HG03354 (cell line): ENCODE measurements at regions not wholly inside any gene's neighbourhood (a gene's known extent, or its start where the extent isn't known, plus 50 kb on each side); places are given as distances from the start of the nearest gene placed in this dataset.

Source experiments
- ATAC-seq: cut with Tn5 transposase; IDR thresholded peaks from one replicate; pipeline ENCODE4 v1.9.1; 2021; ENCODE audit warnings: mild to moderate bottlenecking; ENCODE audit not compliant: unreplicated experiment, poor library complexity, severe bottlenecking

DNA sequence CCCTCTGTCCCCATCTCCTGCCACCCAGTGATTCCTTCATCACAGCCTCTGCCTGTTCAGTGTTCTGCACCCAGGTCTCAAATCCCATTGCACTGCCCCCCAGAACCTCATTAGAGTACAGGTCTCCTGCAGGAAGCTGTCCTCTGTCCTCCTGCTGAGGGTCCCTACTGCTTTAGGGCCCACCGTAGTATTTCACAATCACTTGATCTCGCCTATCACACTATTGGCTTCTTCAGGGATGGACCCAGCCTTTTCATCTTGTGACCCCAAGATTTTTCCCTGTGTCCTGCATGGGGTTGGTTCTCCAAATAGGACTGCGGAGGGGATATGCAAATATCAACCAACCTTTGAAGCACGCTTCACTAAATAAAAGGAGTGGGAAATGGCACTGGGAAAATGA, 331.1 kb upstream of the AJAP1 start:
- no peak for ATAC-seq

DNA sequence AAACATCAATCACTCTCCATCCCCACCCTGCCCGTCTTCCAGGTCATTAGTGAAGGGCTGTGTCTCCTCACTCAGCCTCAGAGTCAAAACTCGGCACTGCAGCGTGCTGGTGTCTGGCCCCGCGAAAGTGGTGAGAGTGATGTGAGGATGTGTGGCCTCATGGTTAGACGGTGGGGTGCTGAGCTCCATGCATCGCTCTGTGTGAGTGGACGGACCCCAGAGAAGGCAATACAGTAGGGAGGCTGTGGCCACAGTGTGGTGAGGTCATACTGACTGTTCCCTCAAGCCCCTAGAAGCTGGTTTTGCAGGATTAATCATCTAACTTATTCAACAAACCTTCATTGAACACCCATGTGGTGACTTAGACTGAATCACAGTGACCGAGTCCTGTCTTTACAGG, 329.9 kb upstream of the AJAP1 start:
- no peak for ATAC-seq

DNA sequence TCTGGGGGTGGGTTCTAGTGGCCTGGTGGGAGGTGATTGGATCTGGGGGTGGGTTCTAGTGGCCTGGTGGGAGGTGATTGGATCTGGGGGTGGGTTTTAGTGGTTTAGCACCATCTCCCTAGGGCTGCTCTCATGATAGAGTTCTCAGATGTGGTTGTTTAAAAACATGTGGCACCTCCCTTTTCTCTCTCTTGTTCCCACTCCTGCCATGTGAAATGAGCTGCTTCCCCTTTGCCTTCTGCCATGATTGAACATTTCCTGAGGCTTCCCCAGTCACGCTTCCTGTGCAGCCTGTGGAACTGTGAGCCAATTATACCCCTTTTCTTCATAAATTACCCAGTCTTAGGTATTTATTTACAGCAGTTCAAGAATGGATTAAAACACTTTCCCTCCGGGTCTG, 327.3 kb upstream of the AJAP1 start:
- ATAC-seq = no peak

DNA sequence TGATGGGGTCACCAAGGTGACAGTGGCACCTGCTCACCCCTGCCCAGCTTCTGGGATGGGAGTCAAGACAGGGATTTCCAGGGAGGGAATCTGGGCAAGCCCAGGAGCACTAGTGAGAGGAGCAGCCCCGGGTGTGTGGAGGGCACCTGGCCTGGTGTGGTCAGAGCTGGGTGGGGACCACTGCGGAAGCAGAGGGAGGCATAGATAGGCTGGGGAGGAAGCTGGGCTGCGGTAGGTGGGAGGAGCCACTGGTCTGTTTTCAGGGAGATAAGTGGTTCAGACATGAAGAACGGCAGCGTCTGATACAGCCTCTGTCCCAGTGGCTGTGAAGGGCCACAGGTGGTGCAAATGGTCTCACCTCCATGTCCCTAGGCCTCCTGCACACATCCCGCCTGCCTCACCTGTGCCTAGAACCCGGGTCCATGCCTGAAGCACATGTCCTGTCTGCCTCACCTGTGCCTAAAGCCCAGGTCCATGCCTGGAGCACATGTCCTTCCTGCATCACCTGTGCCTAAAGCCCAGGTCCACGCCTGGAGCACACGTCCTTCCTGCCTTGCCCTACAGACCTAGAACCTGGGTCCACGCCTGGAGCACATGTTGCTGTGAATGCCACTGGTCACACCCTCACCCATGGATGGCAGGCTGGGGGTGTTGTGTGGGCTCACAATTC, 325.9 kb upstream of the AJAP1 start:
- ATAC-seq = no peak

DNA sequence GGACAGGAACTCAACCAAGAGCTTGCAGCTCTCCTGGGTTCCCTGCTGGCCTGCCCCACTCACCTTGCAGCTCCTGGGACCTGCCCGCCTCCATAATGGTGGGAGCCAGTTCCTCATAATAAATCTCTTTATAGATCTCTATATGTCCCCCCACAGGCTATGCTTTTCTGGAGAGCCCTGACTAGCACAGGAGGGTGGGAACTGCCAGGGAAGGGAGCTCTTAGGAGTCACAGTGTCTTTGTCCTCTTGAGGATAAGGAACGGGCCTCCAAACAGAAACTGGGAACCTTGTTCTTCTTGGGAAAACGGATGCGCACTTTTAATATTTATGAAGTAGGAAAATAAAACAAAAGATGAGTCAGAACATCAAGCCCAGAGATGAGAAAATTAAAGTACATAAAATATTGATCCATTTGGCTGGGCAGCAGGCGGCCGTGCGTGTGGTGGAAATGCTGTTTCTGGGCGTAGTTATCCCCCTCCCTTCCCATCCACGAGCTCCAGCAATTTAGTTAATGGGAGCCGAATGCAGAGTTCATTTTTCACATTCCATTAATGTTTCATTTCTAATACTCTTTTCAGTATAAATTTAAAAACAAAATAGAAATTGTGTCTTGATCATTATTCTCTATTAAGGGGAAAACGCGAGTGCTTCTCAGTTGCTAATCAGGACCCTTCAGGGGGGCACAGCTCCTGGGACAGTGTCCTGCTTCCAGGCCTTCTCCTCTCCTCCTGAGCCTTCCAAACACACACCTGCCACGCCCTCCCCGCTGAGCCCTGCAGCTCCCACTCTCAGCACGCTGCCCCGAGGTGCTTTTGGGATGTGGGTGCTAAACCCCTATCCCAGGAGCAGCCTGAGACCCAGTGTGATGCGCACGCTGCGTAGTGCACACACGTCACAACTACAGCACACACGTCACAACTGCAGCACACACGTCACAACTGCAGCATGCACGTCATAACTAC, 323.3 kb upstream of the AJAP1 start:
- no peak for ATAC-seq

DNA sequence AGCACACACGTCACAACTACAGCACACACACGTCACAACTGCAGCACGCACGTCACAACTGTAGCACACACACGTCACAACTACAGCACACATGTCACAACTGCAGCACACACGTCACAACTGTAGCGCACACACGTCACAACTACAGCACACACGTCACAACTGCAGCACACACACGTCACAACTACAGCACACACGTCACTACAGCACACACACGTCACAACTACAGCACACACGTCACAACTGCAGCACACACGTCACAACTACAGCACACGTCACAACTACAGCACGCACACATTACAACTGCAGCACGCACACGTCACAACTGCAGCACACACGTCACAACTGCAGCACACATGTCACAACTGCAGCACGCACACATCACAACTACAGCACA, 322.6 kb upstream of the AJAP1 start:
- ATAC-seq = no peak

DNA sequence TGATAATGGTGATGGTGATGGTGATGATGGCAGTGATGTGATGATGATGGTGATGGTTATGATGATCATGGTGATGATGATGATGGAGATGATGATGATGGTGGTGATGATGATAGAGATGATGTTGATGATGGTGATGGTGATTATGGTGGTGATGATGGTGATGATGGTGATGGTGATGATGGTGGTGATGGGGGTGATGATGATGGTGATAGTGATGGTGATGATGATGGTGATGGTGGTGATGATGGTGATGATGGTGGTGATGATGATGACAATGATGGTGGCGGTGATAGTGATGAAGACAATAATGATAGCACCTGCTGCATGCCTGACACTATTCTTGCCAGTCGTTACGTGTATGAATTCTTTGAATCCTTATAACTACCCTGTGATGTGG, 317.9 kb upstream of the AJAP1 start:
- ATAC-seq = no peak

DNA sequence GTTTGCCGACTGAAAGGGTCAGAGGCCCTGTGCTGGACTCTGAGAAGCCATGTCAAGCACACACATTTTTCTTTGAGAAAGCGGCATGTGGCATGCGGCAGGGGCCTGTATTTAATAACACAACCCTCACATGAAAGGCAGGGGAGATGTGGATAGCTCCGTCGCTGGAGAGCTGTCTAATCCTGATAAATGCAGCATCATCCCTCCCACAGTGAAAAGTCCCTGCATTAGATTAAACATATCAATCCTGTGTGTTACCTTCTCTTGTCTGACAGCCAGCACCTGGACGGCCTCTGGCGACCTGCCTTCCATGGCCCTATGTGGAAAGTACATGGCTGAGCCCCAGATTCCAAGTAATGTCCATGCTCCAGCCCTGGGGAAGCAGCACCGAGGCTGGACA, 313.0 kb upstream of the AJAP1 start:
- ATAC-seq = no peak

DNA sequence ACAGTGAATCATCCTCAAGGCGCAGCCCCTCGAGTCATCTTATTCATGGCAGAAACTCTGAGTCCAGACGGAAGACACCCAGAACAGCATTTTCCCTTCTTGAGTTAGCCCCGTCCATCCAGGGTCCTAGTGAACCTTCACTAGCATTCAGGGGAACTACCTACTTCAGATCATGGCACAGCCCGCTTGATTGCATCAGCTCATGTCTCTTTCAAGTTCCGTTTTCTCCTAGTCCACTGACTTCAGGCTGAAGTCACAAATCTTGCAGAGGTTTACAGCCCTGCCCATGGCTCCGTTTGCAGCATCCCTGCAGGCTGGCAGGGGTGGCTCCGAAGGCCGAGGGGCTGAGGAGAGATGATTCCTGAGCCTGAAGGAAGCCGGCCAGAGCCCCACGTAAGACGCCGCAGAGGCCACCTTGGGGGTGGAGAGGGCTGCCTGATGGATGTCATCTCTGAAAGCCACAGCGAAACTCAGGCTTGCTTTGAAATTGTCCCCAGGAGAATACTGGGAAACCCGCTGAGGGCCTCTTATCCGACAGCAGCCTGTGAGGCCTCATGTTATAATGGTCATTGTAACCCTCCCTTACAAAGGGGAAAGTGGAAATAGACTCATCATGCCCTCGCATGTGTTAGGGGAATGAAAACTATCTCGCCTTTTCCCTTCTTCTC, 310.2 kb upstream of the AJAP1 start:
- ATAC-seq = no peak

DNA sequence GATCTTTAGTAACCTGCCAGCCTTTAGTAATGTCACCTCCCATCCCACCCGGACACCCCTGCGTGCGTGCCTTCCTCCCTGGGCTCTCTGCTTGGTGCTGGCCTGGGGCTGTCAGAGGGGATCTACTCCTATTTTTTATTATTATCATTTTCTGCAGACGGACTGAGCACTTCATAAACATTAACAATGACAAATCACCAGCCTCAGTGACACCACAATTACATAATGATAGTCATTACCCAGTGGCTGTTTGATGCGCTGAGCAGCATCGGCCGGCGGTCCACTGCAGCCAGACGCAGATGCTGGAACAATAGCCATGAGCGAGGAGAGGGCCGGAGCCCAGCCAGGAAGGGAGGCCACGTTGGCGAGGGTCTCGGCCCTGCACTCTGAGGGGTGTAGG, 309.3 kb upstream of the AJAP1 start:
- no peak for ATAC-seq

DNA sequence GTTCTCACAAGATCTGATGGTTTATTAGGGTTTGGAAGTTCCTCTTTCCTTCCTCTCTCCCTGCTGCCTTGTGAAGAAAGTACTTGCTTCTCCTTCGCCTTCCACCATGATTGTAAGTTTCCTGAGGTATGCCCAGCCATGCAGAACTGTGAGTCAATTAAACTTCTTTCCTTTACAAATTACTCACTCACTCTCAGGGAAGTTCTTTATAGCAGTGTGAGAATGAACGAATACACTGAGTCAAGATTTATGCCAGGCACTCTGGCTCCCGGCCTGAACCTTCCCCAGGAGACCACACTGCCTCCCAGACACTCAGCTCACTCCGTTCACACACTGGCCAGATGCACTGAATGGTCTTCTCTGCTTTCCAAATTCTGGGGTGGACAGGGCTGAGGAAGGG, 308.3 kb upstream of the AJAP1 start:
- no peak for ATAC-seq

DNA sequence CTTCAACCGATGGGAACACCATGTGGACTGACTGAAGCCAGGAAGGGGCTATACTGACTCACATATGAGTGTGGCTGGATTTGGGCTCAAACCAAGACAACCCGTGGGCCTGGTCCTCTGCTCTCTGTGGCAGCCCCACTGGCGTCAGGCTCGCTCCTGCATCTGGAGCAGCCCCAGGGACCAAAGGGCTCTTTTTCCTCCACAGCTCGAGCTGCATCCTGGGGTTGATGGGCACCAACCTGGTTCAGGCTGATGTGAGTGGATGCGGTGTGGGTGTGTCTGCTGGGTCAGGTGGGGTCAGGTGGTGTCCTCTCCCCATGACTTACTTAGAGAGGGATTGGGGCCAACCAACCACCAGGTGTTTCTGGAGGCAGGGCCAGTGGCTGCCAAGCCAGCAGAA, 303.0 kb upstream of the AJAP1 start:
- no peak for ATAC-seq

DNA sequence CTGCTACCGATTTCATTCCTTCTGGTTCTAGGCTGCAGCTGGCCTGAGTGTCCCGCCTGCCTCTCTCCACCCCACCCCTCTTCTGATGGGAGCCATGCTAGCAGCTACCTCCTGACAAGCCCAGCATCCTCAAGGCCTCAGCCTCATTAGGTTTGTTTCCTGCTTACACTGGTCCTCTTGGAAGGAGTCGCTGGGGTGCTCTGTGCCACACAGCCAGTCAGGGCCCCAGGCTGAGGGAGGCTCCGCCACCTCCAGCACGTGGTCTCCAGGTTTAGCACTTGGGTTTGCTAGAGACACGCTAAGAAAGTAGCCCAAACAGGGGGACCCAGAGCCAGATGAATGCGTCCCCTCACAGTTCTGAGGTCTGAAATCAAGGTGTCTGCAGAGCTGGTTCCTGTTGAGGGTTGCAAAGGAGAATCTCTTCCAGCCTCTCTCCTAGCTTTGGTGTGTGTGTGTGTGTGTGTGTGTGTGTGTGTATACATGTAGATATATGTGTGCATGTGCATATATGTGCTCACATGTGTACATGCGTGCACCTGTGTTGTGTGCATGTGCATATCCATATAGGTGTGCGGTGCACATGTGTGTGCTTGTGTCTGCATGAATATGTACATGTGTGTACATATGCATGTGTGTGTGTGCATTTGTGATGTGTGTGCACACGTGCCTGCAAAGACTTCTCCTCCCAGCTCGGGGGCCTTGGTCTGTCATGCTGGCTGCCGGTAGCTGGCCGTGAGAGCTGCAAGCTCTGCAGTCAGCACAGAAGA, 301.1 kb upstream of the AJAP1 start:
- ATAC-seq = no peak

DNA sequence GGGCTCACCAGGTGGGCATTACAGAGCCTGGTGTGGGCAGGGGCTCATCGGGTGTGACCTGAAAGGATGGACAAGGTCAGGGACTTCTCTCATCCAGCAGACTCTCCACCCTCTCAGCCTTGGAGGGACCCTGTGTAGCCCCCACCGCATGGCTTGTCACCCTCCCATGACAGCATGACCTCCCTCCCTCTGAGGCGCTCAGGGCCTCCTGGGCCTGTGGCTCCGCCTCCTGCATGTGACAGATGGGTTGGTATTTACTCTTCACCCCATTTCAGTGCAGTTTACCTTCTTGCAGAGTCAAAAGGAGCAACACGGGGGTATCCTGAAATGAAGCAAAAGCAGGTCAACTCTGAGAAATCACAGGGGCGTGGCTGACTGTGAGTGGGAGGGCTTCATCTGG, 298.6 kb upstream of the AJAP1 start:
- ATAC-seq = no peak

DNA sequence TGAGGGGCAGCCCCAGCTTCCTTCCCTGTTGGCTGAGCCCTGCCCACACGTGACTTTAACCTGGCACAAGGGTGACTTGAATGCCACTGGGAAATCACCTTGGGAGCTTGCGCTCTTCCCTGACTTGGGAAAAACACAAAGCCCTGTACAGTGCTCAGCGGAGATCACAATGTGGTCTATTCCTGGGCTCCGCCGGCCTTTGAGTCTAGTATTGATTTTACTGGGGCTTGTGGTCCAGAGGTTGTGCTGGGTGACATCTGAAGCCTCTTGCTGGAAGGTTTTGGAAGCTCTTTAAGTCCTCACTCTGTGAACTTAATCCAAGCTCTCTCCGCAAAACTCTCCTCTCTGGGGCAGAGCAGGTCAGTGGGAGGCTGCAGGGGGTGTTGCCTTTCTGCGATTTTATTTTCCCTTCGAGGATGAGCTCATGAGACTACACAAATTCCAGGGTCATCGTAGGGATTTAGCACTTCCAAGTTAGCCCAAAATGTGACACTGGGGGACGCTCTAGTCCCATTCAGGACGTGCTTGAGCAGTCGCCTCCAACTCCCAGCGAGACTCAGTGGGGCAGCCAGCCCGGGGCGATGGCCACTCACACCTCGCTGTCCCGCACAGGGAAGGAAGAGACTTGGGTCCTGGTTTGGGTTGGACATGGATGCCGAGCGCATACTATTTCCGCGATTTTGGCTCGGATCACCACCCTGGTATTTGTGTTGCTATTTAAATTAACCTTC, 291.9 kb upstream of the AJAP1 start:
- no peak for ATAC-seq

DNA sequence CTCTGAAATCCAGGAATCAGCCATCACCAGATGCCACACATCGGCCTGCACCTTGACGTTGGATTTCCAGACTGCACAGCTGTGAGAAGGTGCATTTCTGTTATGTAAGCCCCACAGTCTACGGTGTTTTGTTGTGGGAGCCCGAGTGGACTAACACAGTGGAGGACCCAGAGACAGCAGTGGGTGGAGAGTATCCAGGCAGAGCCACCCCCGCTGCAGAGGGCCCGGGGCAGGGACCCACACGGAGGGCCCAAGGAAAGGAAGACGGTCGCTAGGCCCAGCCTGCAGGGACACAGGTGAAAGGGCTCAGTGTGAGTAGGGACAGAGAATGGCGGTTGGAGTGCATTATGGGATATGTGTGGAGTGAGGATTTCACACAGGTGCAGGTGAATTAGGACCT, 288.3 kb upstream of the AJAP1 start:
- ATAC-seq = no peak

DNA sequence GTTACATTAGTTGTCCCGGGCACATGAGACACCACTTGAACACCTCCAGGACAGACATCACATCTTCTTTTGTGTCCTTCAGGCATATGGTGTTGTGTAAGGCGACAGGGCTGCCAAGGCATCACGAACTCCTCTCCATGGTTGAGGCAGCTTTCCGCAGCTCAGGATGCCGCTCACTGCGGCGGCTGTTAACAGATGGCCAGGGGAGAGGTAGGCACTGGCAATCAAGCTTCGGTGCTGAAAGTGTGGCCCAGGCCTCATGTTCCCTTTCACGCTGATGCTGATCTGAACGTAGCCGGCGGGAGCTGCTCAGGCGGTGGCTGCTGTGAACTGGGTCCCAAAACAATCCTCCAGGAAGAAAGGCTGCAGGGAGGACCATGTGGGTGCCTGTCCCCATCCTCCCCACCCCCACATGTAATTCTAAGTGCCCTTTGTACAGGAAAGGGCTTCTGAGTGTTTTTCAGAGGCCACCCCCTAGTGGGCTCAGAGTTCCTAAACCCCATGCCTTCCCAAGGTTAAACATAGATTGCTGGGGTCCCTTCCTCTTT, 287.1 kb upstream of the AJAP1 start:
- ATAC-seq = no peak

DNA sequence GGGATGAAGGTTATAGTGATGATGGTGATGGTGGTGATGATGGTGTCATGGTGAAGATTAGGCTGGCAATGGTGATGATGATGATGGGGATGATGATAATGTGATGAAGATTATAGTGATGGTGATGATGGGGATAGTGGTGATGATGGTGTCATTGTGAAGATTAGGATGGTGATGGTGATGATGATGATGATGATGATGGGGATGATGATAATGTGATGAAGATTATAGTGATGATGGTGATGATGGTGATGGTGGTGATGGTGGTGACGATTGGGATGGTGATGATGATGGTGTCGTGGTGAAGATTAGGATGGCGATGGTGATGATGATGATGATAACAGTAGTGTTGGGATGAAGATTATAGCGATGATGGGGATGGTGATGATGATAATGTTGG, 285.1 kb upstream of the AJAP1 start:
- ATAC-seq = no peak

DNA sequence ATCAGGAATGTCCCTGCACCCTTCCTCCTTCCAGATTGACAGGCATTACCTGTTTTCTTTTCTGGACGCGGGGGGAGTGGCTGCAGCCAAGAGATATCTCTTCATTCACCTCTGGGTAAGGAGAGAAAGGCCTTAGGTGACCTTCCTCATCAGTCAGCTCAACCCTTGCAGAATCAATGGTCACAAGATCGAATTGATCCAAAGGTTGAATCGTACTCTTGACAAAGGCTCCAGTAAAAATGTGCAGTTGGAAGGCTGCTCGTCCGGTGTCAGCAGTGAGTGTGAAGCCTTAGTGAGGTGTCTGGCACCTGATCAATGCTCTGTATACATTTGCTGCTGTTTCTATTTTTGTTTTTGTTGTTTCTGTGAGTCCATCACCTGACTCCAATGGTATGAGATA, 282.6 kb upstream of the AJAP1 start:
- ATAC-seq = no peak
